Right renal pelvis (tissue), 4 donors: ENCODE measurements at regions not wholly inside any gene's neighbourhood (a gene's known extent, or its start where the extent isn't known, plus 50 kb on each side); places are given as distances from the start of the nearest gene placed in this dataset.

Experiments
- DNase-seq, 4 donors: peaks; one replicate each; pipeline ENCODE4 v3.0.0-alpha.2; 2013; ENCODE audit warnings: low read depth in 4 of 4, low spot score in 3 of 4, missing footprints in 1 of 4

DNA sequence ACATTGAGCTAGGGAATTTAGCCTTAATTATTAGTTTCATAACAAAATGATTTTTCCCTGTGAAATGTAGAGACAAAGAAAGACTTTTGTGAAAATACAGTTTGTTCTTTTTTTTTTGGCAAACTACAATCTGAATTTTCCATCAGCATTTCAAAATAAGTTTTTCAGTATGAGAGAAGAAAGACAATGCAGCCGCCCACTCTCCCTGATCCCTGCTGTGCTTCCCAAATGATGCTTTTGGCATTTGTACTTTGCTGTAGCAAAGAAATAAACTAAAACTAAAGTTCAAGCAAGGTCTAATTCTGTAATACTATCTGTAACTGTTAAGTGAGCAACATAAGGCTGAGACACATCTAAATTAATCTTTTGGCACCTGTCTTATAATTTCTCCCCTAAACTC, 782.2 kb downstream of the VGLL3 start:
- no peak for DNase-seq

DNA sequence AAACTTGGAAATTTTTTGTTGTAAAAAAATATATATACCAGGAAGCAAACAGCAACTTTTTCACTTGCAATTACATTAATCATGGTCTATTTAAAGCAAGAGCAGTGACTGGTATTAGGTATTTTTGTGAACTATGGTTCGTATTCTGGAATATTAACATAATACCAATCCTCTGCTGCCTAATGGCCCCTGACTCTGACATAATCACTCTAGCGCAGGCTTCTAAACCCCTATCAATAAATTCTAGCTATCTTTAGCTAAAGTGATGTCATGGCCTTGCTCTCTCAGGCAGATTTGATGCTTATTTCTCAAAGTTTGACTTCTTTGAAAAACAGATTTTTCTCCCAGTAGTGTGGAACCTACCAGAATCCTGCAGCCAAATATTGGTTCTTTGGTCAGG, 808.3 kb downstream of the VGLL3 start:
- DNase-seq, result no peak

DNA sequence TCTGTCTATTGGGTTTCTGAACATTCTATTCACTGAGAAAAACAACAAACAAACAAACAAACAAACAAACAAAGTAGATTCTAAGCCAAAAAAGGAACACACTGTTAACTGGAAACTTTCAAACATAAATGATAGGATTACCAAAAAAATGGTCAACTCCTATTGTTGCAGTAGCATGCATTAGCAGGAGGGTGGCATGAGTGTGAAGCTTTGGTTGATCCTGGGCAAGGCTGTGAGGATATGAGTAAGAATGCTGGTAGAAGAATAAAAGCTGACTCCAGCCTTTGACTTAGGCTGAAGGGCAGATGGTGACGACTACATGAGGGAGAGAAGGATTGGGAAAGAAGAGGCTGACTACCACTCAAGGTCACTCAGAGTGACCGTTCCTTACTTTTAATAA, 810.3 kb downstream of the VGLL3 start:
- DNase-seq, result no peak

DNA sequence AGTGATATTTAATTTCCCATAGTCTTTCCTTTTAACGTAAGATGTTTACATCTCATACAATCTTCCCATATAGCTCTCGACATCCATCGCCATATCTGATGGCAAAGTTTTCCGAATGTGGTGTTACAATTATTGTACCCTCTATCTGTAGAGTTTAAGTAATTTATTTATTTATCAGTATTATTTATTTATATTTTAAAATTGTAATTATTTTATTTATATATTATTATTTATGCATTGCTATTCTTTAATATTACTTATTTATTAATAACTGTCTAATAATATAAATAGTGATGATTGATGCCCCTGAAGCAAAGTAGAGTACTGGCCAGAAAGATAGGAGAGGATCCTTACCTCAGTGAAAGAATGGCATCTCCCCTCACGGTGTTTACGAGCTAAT, 812.9 kb downstream of the VGLL3 start:
- no peak for DNase-seq

DNA sequence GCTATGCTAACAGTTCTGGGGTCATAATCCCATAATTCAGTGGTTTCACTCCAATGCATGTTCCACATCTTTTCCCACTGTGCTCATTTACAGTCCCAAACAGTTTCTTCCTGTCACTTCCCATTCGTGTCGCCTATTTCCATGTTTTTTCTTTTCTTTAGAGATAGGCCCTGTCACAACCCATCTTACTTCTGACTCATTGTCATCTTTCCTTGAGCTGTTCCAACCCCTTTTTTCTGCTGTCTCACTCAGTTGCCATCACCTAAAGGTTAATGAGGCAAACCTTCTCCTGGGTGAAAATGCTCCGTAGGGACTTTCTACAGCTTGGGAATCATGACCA, 814.5 kb downstream of the VGLL3 start:
- DNase-seq, result no peak

DNA sequence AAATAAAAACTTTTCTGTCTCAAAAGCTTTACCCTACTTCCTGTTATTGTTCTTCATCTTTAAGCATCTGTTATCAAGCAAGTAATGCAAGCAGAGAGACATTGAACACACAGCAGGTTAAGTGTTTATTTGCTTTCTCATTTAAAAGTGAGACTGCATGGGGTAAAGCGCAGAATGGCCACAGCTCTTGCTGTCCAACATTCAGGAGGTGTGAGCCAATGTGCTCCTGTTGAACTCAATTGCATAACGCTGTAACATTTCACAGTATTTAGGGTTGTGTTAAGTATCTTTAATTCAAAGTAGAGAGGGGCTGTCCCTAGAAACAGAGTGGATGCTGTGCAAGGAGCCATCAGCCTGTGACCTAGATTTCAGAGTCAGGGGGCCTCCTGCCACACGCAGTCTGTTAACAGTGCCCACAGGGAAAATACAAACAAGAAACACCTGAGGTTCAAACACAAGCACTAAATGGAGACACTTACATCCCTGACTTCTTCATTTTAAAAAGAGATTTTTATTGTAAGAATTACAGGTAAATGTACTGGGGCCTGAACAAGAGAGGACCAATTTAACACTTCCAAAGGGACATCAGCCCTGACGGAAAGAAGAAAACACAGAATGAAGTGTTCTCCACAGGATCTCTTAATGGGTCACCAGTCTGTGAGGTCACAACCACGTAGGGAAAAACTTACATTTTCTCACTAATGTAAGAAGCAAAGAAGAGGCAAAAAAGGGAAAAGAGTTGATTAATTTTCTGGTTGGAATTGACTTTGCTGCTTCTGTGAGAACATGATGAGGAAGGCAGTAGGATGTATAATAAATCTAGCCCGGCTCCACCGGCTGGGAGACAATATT, 815.1 kb downstream of the VGLL3 start:
- DNase-seq, result no peak

DNA sequence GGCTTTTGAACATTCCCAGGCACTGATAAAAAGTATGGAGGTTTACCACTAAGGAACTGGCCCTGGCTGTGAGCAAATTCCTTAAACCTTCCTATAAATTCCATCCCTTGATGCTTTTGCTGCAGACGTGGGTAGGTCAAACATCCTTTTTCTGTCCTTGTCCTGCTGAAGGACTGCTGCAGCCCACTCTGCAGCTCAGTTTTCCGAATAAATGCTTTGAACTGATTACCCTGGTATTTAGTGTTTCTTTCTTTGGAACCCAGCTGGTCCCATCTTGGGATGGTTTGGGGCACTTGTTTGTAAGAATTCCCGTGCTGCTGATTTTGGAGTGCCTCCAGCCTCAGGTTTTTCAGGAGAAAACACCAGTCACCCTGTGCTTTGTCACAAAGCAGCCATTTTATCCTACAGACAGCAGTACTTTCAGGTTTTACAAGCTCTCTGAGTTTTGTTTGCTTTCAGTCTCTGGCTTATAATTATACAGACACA, 815.9 kb downstream of the VGLL3 start:
- DNase-seq, result no peak

DNA sequence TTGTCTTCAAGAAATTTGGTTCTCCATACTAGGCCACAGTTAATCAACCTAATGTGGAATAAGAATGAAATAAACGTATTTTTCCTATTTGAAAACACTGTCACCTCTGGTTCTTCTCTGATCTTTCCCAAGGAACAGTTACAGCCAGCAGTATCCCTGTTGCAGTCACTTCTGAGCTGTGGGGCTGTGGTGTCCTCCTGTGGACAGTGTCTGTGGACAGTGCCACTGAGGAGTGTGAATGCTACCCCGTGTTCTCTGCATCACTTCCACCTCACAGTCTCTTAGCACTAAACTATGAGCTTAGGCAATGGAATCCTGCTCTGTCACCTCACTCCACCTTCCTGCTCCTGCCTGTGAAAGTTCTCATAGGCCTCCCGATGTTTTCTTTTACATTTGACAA, 817.5 kb downstream of the VGLL3 start:
- DNase-seq, result no peak

DNA sequence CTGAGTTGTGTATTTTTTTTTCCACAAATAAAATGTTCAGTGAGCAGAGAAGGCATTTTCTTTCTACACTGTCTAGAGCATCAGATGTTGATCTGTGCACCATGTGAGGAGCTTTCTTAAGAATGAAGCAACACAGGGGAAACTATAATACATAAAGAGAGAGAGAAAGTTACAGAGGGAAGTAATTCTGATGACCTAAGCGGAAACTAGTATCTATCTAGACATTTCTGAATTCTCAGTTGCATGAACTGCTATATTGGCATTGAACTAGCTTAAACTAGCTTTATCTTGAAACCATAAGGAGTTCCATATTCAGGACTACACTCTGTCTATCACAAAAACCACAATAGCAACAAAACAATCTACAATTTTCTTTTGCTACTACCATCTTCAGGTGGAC, 822.4 kb downstream of the VGLL3 start:
- no peak for DNase-seq

DNA sequence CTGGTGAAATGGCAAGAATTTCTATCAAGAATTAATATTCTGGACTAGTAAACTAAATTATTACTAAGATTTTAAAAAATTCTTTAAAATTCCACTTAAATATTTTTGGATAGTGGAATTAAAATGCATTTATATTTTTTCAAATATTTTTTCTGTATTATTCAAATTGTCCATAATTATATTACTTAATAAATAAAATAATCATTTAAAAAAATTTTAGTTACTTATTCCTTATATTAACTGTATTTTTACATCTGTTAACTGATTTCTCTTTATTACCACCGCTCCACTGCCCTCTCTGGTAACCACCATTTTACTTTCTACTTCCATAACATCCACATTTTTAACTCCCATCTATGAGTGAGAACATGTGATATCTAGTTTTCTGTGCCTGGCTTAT, 828.4 kb downstream of the VGLL3 start:
- DNase-seq, result no peak

DNA sequence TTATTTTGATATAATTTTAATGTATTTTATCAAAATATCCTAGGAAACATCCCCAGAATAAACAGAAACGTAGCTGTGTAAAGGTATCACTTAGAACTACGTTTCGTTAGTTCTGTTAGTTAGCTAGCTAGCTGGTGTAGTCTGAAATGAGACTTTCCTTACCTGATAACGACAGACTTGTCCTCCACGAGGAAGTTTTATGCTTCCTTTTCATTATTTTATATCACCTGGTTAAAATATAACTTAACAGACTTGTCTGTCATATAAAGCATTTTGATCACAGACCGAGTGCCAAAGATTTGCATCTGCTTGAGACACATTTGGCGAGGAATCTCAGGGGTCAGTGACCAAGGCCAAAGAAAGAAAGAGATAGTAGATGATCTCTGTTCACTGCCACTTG, 829.5 kb downstream of the VGLL3 start:
- no peak for DNase-seq

DNA sequence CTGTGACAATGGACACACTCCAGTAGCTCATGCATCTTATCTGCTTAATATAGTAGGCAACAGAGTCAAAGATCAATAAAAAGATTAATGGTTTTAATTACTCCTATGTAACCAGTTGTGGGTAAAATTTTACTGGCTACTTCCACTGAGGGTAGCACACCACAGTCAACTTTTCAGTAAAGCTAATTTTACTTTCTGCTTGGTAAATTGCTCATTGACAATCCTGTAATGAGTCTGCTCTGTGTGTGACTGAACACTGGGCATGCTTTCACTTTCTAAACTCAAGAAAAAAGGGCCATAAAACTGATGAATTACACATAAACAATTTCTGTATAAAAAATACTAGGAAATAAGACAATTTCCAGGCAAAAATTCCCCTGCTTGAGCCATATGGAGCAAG, 838.3 kb downstream of the VGLL3 start:
- DNase-seq, result no peak

DNA sequence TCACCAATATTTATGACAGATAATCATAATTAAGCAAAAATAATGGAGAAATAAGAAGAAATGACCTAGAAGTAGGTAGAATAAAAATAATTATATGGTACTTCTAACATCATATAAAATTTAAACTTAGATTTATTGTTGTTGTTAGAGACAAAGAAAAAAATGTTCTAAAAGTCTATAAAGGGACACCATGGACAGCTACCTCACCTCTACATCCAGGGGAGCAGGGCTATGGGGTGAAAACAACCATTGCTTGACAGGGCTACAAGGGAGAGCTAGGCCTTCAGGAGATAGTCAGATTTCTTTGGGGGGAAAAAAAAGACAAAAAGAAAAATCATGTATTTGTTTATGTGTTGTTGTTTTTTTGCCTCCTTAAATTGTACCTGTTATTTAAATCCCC, 841.9 kb downstream of the VGLL3 start:
- DNase-seq, result no peak

DNA sequence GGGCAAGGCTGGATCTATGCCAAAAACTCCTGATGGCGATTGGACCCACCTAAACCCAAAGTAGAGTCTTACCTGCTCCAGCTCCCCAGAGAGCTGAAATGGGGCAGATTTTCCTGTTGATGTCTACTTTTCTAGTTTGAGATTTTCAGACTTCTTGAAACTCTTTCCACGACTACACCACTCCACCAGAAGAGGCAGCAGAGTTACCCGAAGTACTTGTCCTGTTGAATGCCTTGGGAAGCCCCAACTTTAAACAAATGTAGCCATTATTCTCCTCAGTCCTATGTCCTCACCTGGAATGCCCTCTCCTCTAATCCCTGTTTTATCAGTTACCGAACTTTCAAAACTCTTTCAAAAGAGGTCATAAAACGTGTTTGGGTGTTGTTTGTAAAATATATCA, 843.8 kb downstream of the VGLL3 start:
- DNase-seq, result no peak

DNA sequence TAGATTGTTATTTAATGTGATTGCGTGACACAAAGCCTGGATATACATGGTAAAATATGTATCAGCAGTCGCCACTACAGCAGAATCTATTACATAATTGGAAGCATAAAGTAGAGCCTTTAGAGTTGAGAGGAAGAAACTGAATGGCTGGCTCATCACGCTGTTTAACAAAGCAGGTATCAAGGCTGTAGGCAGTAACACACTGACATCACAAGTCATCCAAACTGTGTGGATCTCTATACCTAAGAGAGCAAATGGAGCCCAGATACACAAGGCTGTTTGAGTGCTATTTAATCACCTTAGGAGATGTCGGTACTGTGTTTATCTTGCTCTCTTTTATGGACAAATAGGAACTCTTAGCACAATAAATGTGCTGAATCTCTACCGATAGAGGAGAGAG, 864.4 kb downstream of the VGLL3 start:
- no peak for DNase-seq
